ENCODE measurements at regions not wholly inside any gene's neighbourhood (a gene's known extent, or its start where the extent isn't known, plus 50 kb on each side); places are given as distances from the start of the nearest gene placed in this dataset.

DNA sequence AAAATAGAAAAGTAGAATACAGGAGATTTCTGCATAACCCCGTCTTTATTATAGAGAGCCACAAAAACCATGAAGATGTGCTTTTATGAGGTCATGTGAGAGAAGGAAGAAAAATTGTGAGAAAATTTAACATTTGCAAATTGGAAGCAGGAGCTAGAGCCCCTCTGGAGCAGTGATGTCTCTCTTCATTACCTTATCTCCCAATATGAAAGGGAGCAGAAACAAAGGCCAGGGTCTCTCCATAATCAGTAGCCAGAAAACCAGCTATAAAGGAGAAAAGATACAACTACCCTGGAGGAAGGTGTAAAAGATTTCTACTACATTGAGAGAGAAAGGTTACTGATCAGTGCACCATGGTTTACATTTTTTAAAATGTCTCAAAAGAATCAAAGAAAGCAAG, 53.2 kb upstream of the ITGA1 start:
- DNase-seq, result no peak

DNA sequence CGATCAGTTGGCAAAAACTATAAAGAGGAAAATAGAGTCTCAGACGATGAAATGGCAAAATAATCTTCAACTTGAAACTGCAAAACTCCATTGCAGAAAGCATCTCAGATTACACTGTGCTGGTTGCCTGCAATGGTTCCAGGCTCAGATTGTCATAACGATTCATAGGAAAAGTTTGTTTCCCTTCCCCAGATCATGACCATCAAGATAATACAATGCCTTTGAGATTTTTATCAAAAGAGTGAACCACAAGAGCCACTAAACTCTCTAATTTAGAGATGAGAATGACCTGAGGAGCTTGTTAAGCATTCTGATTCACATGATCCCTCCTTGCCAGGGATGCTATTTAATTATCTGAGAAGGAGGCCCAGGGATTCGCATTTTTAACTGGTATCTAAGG, 52.6 kb upstream of the ITGA1 start:
- DNase-seq, result no peak

Measured in DMS53 (cell line).